Testis (tissue), 2 donors: ENCODE measurements at regions not wholly inside any gene's neighbourhood (a gene's known extent, or its start where the extent isn't known, plus 50 kb on each side); places are given as distances from the start of the nearest gene placed in this dataset.

Experiments used
- CTCF ChIP-seq, 3 experiments: fragments of 450-650 bp in 2 of 3; fragments of 200-600 bp in 1 of 3; sonication (generic) in 1 of 3; IDR thresholded peaks; one replicate each; pipeline ENCODE4 v1.5.1; 2016 to 2019; ENCODE audit warnings: antibody characterized with exemption in 3 of 3, mild to moderate bottlenecking in 2 of 3, moderate library complexity in 1 of 3
- POLR2A ChIP-seq: fragments of 450-650 bp; IDR thresholded peaks from one replicate; pipeline ENCODE4 v1.6.1; 2017; ENCODE audit warnings: antibody characterized with exemption, mild to moderate bottlenecking, moderate library complexity

DNA sequence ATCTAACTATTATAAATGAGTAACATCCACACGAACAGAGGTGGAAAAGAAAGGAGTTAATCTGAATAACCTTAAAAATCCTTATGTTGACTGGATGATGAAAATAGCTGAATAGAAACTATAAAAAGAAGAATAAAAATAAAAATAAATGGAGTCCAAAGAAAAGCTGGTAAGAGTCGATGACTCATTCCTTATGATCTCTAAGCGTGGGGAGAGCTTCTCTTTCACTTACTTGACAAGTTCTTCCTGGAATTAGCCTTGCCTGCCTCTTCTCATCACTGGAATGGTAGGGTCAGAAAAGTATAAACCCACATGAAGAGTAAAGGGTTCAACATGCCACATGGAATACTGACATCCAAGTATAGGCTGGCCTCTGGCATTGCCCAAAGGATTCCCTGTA, 477.0 kb upstream of the RGMB start:
- TF ChIP-seq CTCF (IDR thresholded peaks at IDR 0.05) (no peak), POLR2A (no peak)
